Stimulated activated CD4-positive, alpha-beta T cell treated with anti-CD3 and anti-CD28 coated beads, Interleukin-2, amount 100 ng/mL, for 24 hours (primary cell): ENCODE measurements at regions not wholly inside any gene's neighbourhood (a gene's known extent, or its start where the extent isn't known, plus 50 kb on each side); places are given as distances from the start of the nearest gene placed in this dataset.

ENCODE experiments used
- DNase-seq, 2 donors: peaks; one replicate each; pipeline ENCODE4 v3.0.0-alpha.2; 2020

GRCh38 chr11:15586741-15587473 is 472.2 kb downstream of the INSC start:
- no peak for DNase-seq

- DNase-seq = no peak
These were observed 474.4 kb downstream of the INSC start for GRCh38 chr11:15589070-15589626.

- no peak for DNase-seq
These were observed 475.4 kb downstream of the INSC start for GRCh38 chr11:15590132-15590531.

- no peak for DNase-seq
These were observed 476.4 kb downstream of the INSC start for GRCh38 chr11:15591112-15591537.

- no peak for DNase-seq
These were observed 479.9 kb downstream of the INSC start for GRCh38 chr11:15594607-15595006.

- no peak for DNase-seq
These were observed 484.7 kb downstream of the INSC start for GRCh38 chr11:15599376-15599775.

- DNase-seq = no peak
These were observed 487.3 kb downstream of the INSC start for GRCh38 chr11:15602047-15602446.

GRCh38 chr11:15602785-15603567 is 488.3 kb downstream of the INSC start:
- DNase-seq = no peak

GRCh38 chr11:15605094-15605493 is 490.4 kb downstream of the INSC start:
- no peak for DNase-seq

GRCh38 chr11:15607361-15608036 is 492.8 kb downstream of the INSC start:
- DNase-seq = no peak

GRCh38 chr11:15609445-15609844 is 494.7 kb downstream of the INSC start:
- DNase-seq = no peak

GRCh38 chr11:15610881-15611280 is 496.2 kb downstream of the INSC start:
- DNase-seq = no peak

- no peak for DNase-seq
These were observed 498.5 kb downstream of the INSC start for GRCh38 chr11:15613251-15613650.

GRCh38 chr11:15613789-15614188 is 499.1 kb downstream of the INSC start:
- no peak for DNase-seq

- DNase-seq = no peak
These were observed 500.8 kb downstream of the INSC start for GRCh38 chr11:15615398-15616096.

- no peak for DNase-seq
These were observed 501.7 kb downstream of the INSC start for GRCh38 chr11:15616130-15617105.

GRCh38 chr11:15617126-15617525 is 502.4 kb downstream of the INSC start:
- DNase-seq = no peak

- no peak for DNase-seq
These were observed 503.9 kb downstream of the INSC start for GRCh38 chr11:15618583-15619032.

- DNase-seq = no peak
These were observed 506.8 kb downstream of the INSC start for GRCh38 chr11:15621565-15621964.

- DNase-seq = no peak
These were observed 507.6 kb downstream of the INSC start for GRCh38 chr11:15622231-15622890.

- DNase-seq = no peak
These were observed 510.0 kb downstream of the INSC start for GRCh38 chr11:15624701-15625100.
